ENCODE measurements at regions not wholly inside any gene's neighbourhood (a gene's known extent, or its start where the extent isn't known, plus 50 kb on each side); places are given as distances from the start of the nearest gene placed in this dataset.

- intact Hi-C loops (cut with DNase I, micrococcal nuclease) = no loop called here
- no peaks in the 10 kb centered on the region for H3K36me3 ChIP-seq (ENCODE audit: insufficient read depth, low read length)
- ChIA-PET CTCF (no interaction called here), POLR2A (no interaction called here)
- Mint-ChIP-seq H3K36me3 (ENCODE audit: low read depth) (no peaks in the 10 kb centered on the region), H3K9me3 (no peaks in the 10 kb centered on the region), H3K27me3 (no peaks in the 10 kb centered on the region), H3K4me3 (no peak overlapping the region), H3K27ac (no peak overlapping the region), H3K4me1 (ENCODE audit: low read depth) (no peaks in the 10 kb centered on the region)
- H3K4me1 ChIP-seq (ENCODE audit: insufficient read depth, low read length) = no peaks in the 10 kb centered on the region
- no peak for TF ChIP-seq CTCF (IDR thresholded peaks at IDR 0.05)
- H3K27me3 ChIP-seq (ENCODE audit: control insufficient read depth in 1 of 2, insufficient read depth in 2 of 2, low read length in 2 of 2) = no peaks in the 10 kb centered on the region
- no peak for ATAC-seq (ENCODE audit: poor library complexity)
- H3K4me3 ChIP-seq (ENCODE audit: low read length) = no peak overlapping the region
- no peak for DNase-seq
- no peak overlapping the region for H3K27ac ChIP-seq (ENCODE audit: low read depth in 1 of 2, low read length in 2 of 2)
- H3K9me3 ChIP-seq (ENCODE audit: control insufficient read depth in 1 of 2, insufficient read depth in 1 of 2, low read length in 2 of 2) = no peaks in the 10 kb centered on the region
Observed at GRCh38 chr2:239668651-239669050, 267.8 kb upstream of the HDAC4 start.

- intact Hi-C loops (cut with DNase I, micrococcal nuclease) = no loop called here
- POLR2A ChIA-PET = no interaction called here
- no peaks in the 10 kb centered on the region for H3K4me1 ChIP-seq (ENCODE audit: insufficient read depth, low read length)
Observed at GRCh38 chr2:239668042-239668441, 267.2 kb upstream of the HDAC4 start.

GRCh38 chr2:239667431-239667985 is 266.7 kb upstream of the HDAC4 start:
- no peak overlapping the region for H3K4me3 Mint-ChIP-seq
- TF ChIP-seq CTCF (IDR thresholded peaks at IDR 0.05) = no peak

More at GRCh38 chr2:239668042-239668441, 267.2 kb upstream of the HDAC4 start:
- H3K36me3 ChIP-seq (ENCODE audit: insufficient read depth, low read length) = no peaks in the 10 kb centered on the region
- peaks cover 2% of the 10 kb centered on the region for H3K27me3 Mint-ChIP-seq
- H3K9me3 Mint-ChIP-seq = no peaks in the 10 kb centered on the region
- H3K4me3 ChIP-seq (ENCODE audit: low read length) = no peak overlapping the region
- H3K4me3 Mint-ChIP-seq = no peak overlapping the region
- H3K27me3 ChIP-seq (ENCODE audit: control insufficient read depth in 1 of 2, insufficient read depth in 2 of 2, low read length in 2 of 2) = peaks cover 0 to under 1% of the 10 kb centered on the region in 2 experiments
- no peak overlapping the region for H3K27ac ChIP-seq (ENCODE audit: low read depth in 1 of 2, low read length in 2 of 2)
- ATAC-seq (ENCODE audit: poor library complexity) = no peak
- CTCF ChIA-PET = no interaction called here
- H3K36me3 Mint-ChIP-seq (ENCODE audit: low read depth) = no peaks in the 10 kb centered on the region
- no peaks in the 10 kb centered on the region for H3K9me3 ChIP-seq (ENCODE audit: control insufficient read depth in 1 of 2, insufficient read depth in 1 of 2, low read length in 2 of 2)
- H3K4me1 Mint-ChIP-seq (ENCODE audit: low read depth) = no peaks in the 10 kb centered on the region
- no peak for DNase-seq
- H3K27ac Mint-ChIP-seq = no peak overlapping the region
- TF ChIP-seq CTCF (IDR thresholded peaks at IDR 0.05) = no peak

More at GRCh38 chr2:239667431-239667985, 266.7 kb upstream of the HDAC4 start:
- no peaks in the 10 kb centered on the region for H3K9me3 Mint-ChIP-seq
- H3K36me3 ChIP-seq (ENCODE audit: insufficient read depth, low read length) = no peaks in the 10 kb centered on the region
- H3K9me3 ChIP-seq (ENCODE audit: control insufficient read depth in 1 of 2, insufficient read depth in 1 of 2, low read length in 2 of 2) = no peaks in the 10 kb centered on the region
- H3K27me3 ChIP-seq (ENCODE audit: control insufficient read depth in 1 of 2, insufficient read depth in 2 of 2, low read length in 2 of 2) = peaks cover 0 to 5% of the 10 kb centered on the region in 2 experiments
- H3K4me3 ChIP-seq (ENCODE audit: low read length) = no peak overlapping the region
- H3K27ac Mint-ChIP-seq = no peak overlapping the region
- intact Hi-C loops (cut with DNase I, micrococcal nuclease) = no loop called here
- H3K27ac ChIP-seq (ENCODE audit: low read depth in 1 of 2, low read length in 2 of 2) = no peak overlapping the region
- peaks cover 7% of the 10 kb centered on the region for H3K27me3 Mint-ChIP-seq
- CTCF ChIA-PET = no interaction called here
- no peak for DNase-seq
- H3K36me3 Mint-ChIP-seq (ENCODE audit: low read depth) = no peaks in the 10 kb centered on the region
- POLR2A ChIA-PET = no interaction called here
- H3K4me1 ChIP-seq (ENCODE audit: insufficient read depth, low read length) = no peaks in the 10 kb centered on the region
- H3K4me1 Mint-ChIP-seq (ENCODE audit: low read depth) = no peaks in the 10 kb centered on the region
- ATAC-seq (ENCODE audit: poor library complexity) = no peak
